ENCODE measurements at regions not wholly inside any gene's neighbourhood (a gene's known extent, or its start where the extent isn't known, plus 50 kb on each side); places are given as distances from the start of the nearest gene placed in this dataset.
A peak's percentile ranks its signal among the peaks of the same experiment; 100 is the strongest.

DNA sequence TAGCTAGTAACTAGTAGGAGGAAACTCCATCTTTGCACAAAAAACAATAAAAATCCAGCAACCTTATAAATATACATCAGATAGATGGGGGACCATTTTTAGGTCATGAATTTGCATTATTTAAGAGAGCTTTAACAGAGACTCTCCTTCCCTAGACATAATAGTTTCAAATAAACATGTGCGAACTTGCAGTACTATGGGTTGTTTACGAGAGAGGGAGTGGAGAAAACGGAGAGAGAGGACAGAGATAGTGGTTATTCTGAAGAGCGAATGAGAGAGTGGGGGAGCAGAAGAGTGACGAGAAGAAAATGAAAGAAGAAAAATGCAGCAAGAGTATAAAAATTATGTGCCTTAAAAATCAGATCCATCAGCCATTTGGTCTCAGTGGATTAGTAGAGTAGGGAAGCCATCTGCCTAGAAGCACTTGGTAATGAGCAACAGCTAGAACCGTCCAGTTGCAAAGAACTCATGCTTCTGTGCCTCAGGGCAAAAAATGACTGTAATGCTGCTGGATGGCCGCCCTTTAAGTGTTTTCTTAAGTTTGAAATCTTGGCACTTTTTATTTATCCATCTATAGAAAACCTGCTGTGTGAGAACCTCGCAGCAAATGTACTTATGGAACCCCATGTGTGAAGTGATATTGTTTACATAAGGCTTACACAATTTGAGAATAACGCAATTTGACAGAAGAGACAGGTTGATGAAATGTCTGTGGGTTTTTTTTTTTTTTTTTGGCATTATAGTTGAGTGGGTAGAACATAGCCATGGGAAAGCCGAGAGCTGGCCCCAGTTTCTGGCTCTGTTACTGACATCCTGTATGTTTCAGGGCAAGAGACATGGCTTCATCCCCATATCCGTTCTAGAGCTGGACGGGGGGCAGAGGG, 95.6 kb upstream of the ZNF608 start:
- peak; percentile 14 for DNase-seq

GRCh38 chr5:124842725-124843595, 96.5 kb upstream of the ZNF608 start:
- DNase-seq = no peak

DNA sequence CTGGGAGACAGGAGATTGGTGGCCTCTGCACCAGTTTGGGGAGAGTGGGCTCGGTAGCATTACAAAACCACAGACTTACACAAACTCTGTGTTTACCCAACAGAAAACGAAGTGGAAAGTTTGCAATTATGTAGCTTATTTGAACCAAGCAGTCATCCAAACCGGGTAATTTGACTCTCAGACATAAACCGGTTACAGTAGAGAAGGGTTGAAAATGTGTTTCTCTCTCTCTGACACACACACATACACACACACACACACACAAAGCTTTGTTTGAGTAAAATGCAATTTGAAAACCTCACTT, 97.1 kb upstream of the ZNF608 start:
- DNase-seq = no peak

DNA sequence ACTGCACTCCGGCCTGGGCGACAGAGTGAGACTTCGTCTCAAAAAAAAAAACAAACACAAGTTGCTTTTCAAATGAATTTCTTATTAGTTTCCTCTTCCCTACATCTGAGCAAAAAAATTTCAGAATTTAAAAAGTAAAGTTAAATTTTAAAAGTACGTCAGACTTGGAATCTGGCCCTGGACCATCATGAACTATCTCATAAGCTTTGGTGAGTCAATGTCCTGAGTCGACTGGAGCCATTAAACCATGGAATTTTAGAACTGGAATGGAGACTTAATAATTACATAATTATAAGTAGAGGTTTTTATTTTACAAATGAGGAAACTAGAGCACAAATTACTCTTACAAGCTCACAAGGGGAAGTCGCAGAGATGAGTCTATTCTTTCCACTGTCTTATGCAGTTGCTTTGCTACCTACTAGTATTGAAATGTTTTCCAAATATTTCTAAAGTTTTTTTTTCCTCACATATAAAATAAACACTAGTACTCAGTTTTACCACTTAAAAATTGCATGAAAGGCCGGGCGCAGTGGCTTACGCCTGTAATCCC, 98.0 kb upstream of the ZNF608 start:
- no peak for DNase-seq

DNA sequence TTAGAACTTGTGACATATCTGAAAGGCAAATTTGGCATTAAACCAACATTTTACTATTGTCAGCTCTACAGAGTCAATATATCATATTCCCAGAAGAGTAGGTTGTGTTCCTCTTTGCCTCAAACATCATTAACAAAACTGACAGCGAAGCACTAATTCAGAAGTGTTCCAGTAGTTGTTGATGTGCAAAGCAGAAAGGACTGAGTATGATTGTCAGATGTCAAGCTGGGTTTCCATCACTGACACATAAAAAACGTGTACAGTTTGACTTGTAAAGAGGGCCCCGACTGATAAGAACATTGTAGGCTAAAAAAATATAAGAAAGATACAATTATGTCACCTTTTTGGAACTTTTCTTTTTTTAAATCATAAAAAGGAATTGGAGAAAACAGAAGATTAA, 101.5 kb upstream of the ZNF608 start:
- DNase-seq = no peak

- DNase-seq = no peak
These were observed 103.3 kb upstream of the ZNF608 start for GRCh38 chr5:124849774-124850173.

GRCh38 chr5:124856726-124857125, 110.3 kb upstream of the ZNF608 start:
- DNase-seq = no peak

GRCh38 chr5:124858612-124859011, 112.2 kb upstream of the ZNF608 start:
- no peak for DNase-seq

- DNase-seq = no peak
These were observed 112.6 kb upstream of the ZNF608 start for GRCh38 chr5:124859027-124859426.

DNA sequence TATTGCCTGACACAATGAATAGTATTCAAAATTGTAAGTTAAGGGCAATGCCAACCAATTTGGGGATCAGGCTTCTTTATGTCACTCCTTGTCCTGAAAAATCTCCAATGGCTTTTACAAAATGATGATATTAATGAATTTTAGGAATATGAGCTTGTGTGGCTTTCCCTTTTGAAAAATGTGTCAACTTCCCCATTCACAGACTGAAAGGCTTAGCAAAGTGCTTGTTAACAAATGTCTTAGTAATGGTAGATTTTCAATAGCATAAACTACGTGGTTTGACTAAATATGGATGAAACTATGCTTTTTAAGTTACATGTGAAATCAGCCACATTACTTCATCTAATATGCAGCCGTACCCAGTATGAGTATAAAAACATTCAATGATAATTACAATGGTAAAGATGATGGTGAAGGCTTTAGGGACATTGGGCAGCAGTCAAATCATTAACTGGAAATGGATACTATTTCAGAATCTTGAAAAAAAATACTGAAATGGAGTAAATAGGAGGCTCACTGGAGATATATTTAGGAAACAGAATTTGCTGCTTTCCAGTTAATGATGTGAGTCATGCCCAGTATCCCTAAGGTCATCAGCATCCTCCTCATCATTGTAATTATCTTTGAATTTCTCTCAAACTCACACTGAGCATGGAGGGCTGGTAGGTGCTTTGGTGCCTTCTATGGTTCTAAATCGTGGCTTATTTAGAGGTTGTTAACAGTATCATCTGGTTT, 113.3 kb upstream of the ZNF608 start:
- no peak for DNase-seq

GRCh38 chr5:124860291-124860655, 113.8 kb upstream of the ZNF608 start:
- DNase-seq = peak; percentile 77

DNA sequence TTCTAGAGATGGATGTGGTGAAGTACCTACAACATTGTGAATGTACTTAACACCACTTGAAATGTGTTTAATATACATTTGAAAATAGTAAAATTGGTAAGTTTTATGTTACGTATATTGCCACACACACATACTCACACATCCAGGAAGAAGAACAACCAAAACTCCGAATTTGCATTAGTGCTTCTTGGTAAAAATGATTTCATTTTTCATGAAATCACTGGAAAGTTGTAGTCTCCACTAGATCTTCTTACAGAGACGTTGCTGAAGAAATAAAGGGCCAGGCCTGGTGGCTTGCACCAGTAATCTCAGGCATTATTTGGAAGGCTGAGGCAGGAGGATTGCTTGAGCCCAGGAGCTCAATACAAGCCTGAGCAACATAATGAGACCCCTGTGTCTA, 118.6 kb upstream of the ZNF608 start:
- DNase-seq = no peak

- DNase-seq = no peak
These were observed 119.3 kb upstream of the ZNF608 start for GRCh38 chr5:124865603-124866354.

- DNase-seq = no peak
These were observed 120.1 kb upstream of the ZNF608 start for GRCh38 chr5:124866355-124867136.

DNA sequence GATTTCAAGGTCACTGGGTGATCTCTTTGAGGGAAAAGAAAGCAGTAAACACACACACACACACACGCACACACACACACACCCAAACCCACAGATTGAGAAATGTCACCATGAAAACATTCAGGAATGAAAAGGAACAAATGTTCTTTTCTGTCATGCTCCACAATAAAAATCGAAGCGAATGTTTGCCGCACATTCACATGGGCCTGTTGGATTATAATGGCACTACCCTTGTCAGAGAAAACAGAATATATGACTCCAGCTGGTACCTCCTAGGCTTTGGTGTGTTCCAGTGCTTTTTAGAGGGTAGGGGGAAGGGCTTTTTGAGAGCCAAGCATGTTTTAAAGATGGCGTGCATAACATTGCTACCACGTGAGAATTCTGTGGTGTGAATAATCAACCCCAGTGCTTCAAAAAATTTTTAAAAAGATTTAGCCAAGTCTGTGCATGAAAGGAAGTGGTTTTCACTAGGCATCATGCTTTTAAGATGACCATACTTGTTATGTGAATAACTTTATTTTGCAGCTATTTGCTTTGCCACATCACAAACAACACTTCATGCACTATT, 120.8 kb upstream of the ZNF608 start:
- no peak for DNase-seq

DNA sequence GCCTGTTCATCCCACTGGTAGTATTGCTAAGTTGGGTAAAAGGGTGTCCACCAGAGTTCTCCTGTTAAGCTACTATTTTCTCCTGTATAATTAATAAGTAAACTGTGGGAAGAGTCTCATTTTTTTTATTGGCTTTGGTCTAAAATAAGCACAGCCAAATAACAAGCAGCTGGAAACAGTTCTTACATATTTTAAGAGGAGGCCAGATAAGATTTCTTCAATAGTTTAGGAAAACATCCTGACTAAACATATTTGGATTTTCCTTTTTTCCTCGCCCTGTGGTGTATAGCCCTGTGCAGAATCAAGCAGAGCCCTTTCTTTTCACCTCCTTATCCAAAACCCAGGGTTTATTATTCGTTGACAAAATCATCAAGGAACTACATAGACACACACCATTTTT, 122.2 kb upstream of the ZNF608 start:
- DNase-seq = no peak

GRCh38 chr5:124869426-124870033, 123.1 kb upstream of the ZNF608 start:
- DNase-seq = peak; percentile 3

DNA sequence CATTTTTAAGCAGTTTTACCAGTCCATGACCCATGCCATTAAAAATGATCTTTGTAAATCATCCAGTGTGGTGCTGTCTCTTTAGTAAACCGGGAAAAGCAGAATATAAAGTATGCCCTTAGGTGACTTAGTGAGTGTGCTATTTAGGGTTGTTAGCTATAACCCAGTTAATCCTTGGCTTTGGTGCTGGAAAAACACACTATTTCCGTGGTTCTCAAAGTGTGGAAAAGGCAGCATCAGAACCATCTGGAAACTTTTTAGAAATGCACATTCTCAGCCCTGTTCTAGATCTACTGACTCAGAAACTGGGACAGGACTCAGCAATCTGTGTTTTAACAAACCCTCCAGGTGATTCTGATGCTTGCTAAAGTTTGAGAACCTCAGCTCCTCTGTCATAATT, 123.6 kb upstream of the ZNF608 start:
- no peak for DNase-seq

DNA sequence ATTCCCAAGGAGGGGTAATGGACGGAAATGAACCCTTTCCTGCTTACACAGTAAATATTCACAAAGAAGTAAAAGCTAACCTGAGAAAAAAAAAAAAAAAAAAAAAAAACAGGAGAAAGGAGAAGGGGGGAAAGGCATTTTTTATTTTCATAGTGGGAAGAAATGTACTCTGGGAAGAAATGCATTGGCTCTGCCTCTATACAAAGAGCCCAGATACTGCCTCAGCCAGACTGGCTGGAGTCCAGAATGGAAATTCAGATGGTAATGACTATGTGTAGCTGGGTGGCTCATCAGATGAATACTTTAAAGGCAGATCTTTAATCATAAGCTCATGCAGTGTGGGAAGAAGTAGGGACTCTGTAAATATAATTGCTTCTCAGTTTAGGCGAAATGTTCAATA, 124.9 kb upstream of the ZNF608 start:
- DNase-seq = no peak

GRCh38 chr5:124872086-124872485, 125.6 kb upstream of the ZNF608 start:
- no peak for DNase-seq

GRCh38 chr5:124872615-124873014, 126.2 kb upstream of the ZNF608 start:
- no peak for DNase-seq
